ENCODE measurements at regions not wholly inside any gene's neighbourhood (a gene's known extent, or its start where the extent isn't known, plus 50 kb on each side); places are given as distances from the start of the nearest gene placed in this dataset.
"Not testable (repeated sequence)": the region's sequence is repeated elsewhere in the genome, so short reads cannot be mapped to it uniquely, and the experiment has no call there.

- no peak for DNase-seq
Observed at GRCh38 chr3:101950985-101951733, 101.8 kb downstream of the NFKBIZ start.

GRCh38 chr3:101954361-101954760 is 105.0 kb downstream of the NFKBIZ start:
- no peak for DNase-seq

GRCh38 chr3:101954936-101955335 is 105.6 kb downstream of the NFKBIZ start:
- DNase-seq = no peak

- no peak for DNase-seq
Observed at GRCh38 chr3:101962055-101962454, 112.7 kb downstream of the NFKBIZ start.

GRCh38 chr3:101963902-101964362 is 114.6 kb downstream of the NFKBIZ start:
- no peak for DNase-seq

- no peak for DNase-seq
Observed at GRCh38 chr3:101964861-101965260, 115.5 kb downstream of the NFKBIZ start.

GRCh38 chr3:101966226-101966625 is 116.9 kb downstream of the NFKBIZ start:
- DNase-seq = no peak

GRCh38 chr3:101970212-101970611 is 120.9 kb downstream of the NFKBIZ start:
- no peak for DNase-seq

- no peak for DNase-seq
Observed at GRCh38 chr3:101970905-101971304, 121.6 kb downstream of the NFKBIZ start.

GRCh38 chr3:101972430-101973162 is 123.3 kb downstream of the NFKBIZ start:
- DNase-seq = no peak

- no peak for DNase-seq
Observed at GRCh38 chr3:101973163-101973505, 123.8 kb downstream of the NFKBIZ start.

GRCh38 chr3:101975415-101975814 is 126.1 kb downstream of the NFKBIZ start:
- not testable (repeated sequence) for DNase-seq

GRCh38 chr3:101976473-101976872 is 127.2 kb downstream of the NFKBIZ start:
- no peak for DNase-seq

- no peak for DNase-seq
Observed at GRCh38 chr3:101978348-101978747, 129.0 kb downstream of the NFKBIZ start.

GRCh38 chr3:101979033-101979432 is 129.7 kb downstream of the NFKBIZ start:
- no peak for DNase-seq

GRCh38 chr3:101984356-101984755 is 135.0 kb downstream of the NFKBIZ start:
- DNase-seq = no peak

GRCh38 chr3:101988596-101988995 is 139.3 kb downstream of the NFKBIZ start:
- no peak for DNase-seq

GRCh38 chr3:101989578-101990200 is 140.4 kb downstream of the NFKBIZ start:
- no peak for DNase-seq

- DNase-seq = no peak
Observed at GRCh38 chr3:101992863-101993262, 143.5 kb downstream of the NFKBIZ start.

- DNase-seq = no peak
Observed at GRCh38 chr3:101994386-101994785, 145.1 kb downstream of the NFKBIZ start.

GRCh38 chr3:101995371-101996046 is 146.2 kb downstream of the NFKBIZ start:
- no peak for DNase-seq

- no peak for DNase-seq
Observed at GRCh38 chr3:101996832-101997231, 147.5 kb downstream of the NFKBIZ start.

GRCh38 chr3:101998256-101998926 is 149.1 kb downstream of the NFKBIZ start:
- no peak for DNase-seq

Data from COR-L47 (cell line).